Spleen (tissue), 7 donors: ENCODE measurements at regions not wholly inside any gene's neighbourhood (a gene's known extent, or its start where the extent isn't known, plus 50 kb on each side); places are given as distances from the start of the nearest gene placed in this dataset.

ENCODE experiments used
- CTCF ChIP-seq, 11 experiments: fragments of 200-600 bp in 7 of 11; fragments of 450-650 bp in 4 of 11; sonication (generic) in 4 of 11; IDR thresholded peaks in 8 of 11; conservative IDR thresholded peaks in 3 of 11; 1 replicate in 7 of 11; 2 replicates in 4 of 11; pipeline versions ENCODE4 v1.4.0 to v1.8.0; 2016 to 2021; ENCODE audit warnings: antibody characterized with exemption in 11 of 11, inconsistent platforms in 4 of 11, mild to moderate bottlenecking in 1 of 11
- POLR2A ChIP-seq, 3 donors: fragments of 450-650 bp; IDR thresholded peaks; one replicate each; pipeline ENCODE4 v1.5.1; 2017; ENCODE audit warnings: antibody characterized with exemption in 3 of 3, mild to moderate bottlenecking in 1 of 3
- POLR2AphosphoS5 ChIP-seq, 3 donors: sonication (generic); formaldehyde crosslinking; IDR thresholded peaks; one replicate each; pipeline ENCODE4 v1.5.1; 2017; ENCODE audit warnings: antibody characterized with exemption in 3 of 3
- donor health status: DM: no; HTN: no; CAD: no; lungs with moderate emphysema.
- donor health status: DM: no; HTN: no; CAD: no.
- donor health status: DM: no; HTN: no; CAD: no.

- TF ChIP-seq POLR2A (IDR thresholded peaks at IDR 0.05) (no peak), CTCF (IDR thresholded peaks at IDR 0.05 in 8 of 11, conservative IDR thresholded peaks at IDR 0.05 in 3 of 11) (no peak), POLR2AphosphoS5 (IDR thresholded peaks at IDR 0.05) (no peak)
These were observed 345.2 kb downstream of the GJA1 start for GRCh38 chr6:121780325-121781321.
